Bronchial epithelial cell (primary cell): ENCODE measurements at regions not wholly inside any gene's neighbourhood (a gene's known extent, or its start where the extent isn't known, plus 50 kb on each side); places are given as distances from the start of the nearest gene placed in this dataset.
A peak's percentile ranks its signal among the peaks of the same experiment; 100 is the strongest.

Source experiments
- DNase-seq: peaks from one replicate; pipeline ENCODE4 v3.0.0-alpha.2; 2010; ENCODE audit warnings: low read depth
- FAIRE-seq: peaks from 2 replicates; lab custom pipeline; 2011; peaks lifted over from hg19 to GRCh38; lab: Jason Lieb, UNC
- H3K27me3 ChIP-seq: 2 replicates; pipeline ENCODE4 v1.5.1; 2011; ENCODE audit warnings: low read length; ENCODE audit not compliant: control insufficient read depth, insufficient read depth
- H3K36me3 ChIP-seq: 2 replicates; pipeline ENCODE4 v1.5.1; 2011; ENCODE audit warnings: low read length; ENCODE audit not compliant: control insufficient read depth, insufficient read depth
- H3K4me3 ChIP-seq: 2 replicates; pipeline ENCODE4 v1.5.1; 2011; ENCODE audit warnings: mild to moderate bottlenecking, low read depth, low read length, control low read depth
- CTCF ChIP-seq: IDR thresholded peaks from 2 replicates; pipeline ENCODE4 v1.5.1; 2011; ENCODE audit warnings: mild to moderate bottlenecking, moderate library complexity, low read length, control low read depth, inconsistent platforms; ENCODE audit not compliant: insufficient read depth, severe bottlenecking

GRCh38 chr4:125515016-125515415, 200.3 kb downstream of the FAT4 start:
- TF ChIP-seq CTCF: no peak
- H3K4me3 ChIP-seq: no peak overlapping the region
- DNase-seq (no peak), FAIRE-seq (no peak)
- H3K36me3 ChIP-seq: no peaks in the 10 kb centered on the region
- no peaks in the 10 kb centered on the region for H3K27me3 ChIP-seq

GRCh38 chr4:125517831-125518230, 203.1 kb downstream of the FAT4 start:
- Histone ChIP-seq H3K4me3 (no peak overlapping the region), H3K27me3 (no peaks in the 10 kb centered on the region), H3K36me3 (no peaks in the 10 kb centered on the region)
- FAIRE-seq: no peak
- TF ChIP-seq CTCF: no peak
- no peak for DNase-seq

GRCh38 chr4:125518281-125518680, 203.5 kb downstream of the FAT4 start:
- H3K27me3 ChIP-seq: no peaks in the 10 kb centered on the region
- no peak overlapping the region for H3K4me3 ChIP-seq
- FAIRE-seq (no peak), DNase-seq (no peak)
- no peaks in the 10 kb centered on the region for H3K36me3 ChIP-seq
- no peak for TF ChIP-seq CTCF

- Histone ChIP-seq H3K36me3 (no peaks in the 10 kb centered on the region), H3K27me3 (no peaks in the 10 kb centered on the region), H3K4me3 (no peak overlapping the region)
- no peak for DNase-seq
- FAIRE-seq: no peak
- TF ChIP-seq CTCF: no peak
These were observed 204.8 kb downstream of the FAT4 start for GRCh38 chr4:125519371-125520146.

- no peaks in the 10 kb centered on the region for H3K36me3 ChIP-seq
- no peak for FAIRE-seq
- DNase-seq: peak; percentile 47
- H3K27me3 ChIP-seq: no peaks in the 10 kb centered on the region
- no peak for TF ChIP-seq CTCF
- H3K4me3 ChIP-seq: no peak overlapping the region
These were observed 205.7 kb downstream of the FAT4 start for GRCh38 chr4:125520258-125520990.
